ENCODE measurements at regions not wholly inside any gene's neighbourhood (a gene's known extent, or its start where the extent isn't known, plus 50 kb on each side); places are given as distances from the start of the nearest gene placed in this dataset.
A peak's percentile ranks its signal among the peaks of the same experiment; 100 is the strongest.

DNA sequence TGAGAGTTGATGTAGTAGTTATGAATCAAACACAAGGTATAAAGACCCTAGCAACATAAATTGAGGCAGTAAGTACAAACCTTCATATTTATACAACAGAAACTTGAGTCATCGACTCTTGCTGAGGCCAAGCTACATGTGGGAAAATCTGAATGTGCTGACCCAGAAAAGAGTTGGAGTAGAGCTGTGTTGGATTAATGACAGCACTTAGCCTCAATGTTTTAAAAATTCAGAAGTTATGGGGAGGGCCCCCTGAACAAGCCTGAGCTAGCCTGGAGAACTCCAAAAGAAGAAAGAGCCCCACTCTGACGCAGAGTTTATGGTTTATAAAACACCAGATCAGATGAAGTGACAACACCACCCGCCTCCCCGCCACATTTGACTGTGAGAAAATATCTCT lies 100.0 kb downstream of the DUSP6 start:
- ATAC-seq (ENCODE audit: low FRiP score in 2 of 2): no peak

DNA sequence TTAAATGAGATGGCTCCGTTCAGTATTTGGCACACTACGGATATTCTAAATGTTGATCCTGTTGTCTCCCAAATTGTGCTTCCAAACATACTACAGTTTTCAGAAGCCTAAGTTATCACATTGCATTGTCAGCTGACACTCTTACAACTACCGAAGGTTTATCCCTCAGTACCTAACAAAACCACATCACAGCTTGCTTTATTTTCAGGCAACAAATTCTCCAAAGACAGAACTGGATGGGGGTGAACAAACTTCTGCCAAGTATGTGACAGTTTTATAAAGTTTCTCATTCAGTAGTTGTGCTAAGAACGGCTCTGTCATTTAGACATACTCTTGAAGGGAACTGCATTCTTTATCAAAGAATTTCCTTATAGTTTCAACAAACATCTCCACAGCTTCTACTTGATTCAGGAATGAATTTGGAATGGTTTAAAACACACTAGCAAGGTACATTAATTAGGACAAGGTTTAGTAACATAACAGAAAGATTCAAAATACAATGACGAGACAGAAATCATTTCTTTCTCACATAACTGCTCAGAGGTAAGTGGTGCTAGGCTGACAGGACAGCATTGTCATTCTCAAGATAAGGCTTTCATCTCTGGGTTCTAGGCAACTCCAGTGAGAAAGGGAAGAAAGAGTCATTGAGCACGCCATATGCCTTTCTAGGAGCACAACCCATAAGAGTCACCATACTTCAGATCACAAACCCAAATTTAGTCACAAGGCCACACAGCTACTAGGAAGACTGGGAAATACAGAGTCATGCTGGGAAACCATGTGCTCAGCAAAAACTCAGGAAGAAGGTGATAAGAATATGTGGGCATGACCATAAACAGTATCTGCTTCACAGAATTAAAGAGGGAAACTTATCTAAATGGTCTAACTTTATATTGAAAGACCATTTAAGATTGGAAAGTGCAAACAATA lies 100.7 kb downstream of the DUSP6 start:
- ATAC-seq (ENCODE audit: low FRiP score in 2 of 2): no peak
- H3K27ac ChIP-seq: peak overlapping the region in 1 of 4 donors; percentile 5

More for the DNA sequence above, 100.0 kb downstream of the DUSP6 start:
- H3K9me3 ChIP-seq: no peaks in the 10 kb centered on the region
- H3K27ac ChIP-seq: no peak overlapping the region
- no peak for DNase-seq
- TF ChIP-seq POLR2A (IDR thresholded peaks at IDR 0.05) (no peak), EP300 (IDR thresholded peaks at IDR 0.05) (no peak), POLR2AphosphoS5 (IDR thresholded peaks at IDR 0.05) (no peak)
- TF ChIP-seq, protein P1, sequence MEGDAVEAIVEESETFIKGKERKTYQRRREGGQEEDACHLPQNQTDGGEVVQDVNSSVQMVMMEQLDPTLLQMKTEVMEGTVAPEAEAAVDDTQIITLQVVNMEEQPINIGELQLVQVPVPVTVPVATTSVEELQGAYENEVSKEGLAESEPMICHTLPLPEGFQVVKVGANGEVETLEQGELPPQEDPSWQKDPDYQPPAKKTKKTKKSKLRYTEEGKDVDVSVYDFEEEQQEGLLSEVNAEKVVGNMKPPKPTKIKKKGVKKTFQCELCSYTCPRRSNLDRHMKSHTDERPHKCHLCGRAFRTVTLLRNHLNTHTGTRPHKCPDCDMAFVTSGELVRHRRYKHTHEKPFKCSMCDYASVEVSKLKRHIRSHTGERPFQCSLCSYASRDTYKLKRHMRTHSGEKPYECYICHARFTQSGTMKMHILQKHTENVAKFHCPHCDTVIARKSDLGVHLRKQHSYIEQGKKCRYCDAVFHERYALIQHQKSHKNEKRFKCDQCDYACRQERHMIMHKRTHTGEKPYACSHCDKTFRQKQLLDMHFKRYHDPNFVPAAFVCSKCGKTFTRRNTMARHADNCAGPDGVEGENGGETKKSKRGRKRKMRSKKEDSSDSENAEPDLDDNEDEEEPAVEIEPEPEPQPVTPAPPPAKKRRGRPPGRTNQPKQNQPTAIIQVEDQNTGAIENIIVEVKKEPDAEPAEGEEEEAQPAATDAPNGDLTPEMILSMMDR (IDR thresholded peaks at IDR 0.05): no peak
- WGBS, 2 donors: 84 to 94% methylated on average over 4 of the region's 4 CpGs
- peaks cover 5 to 17% (median 9%) of the 10 kb centered on the region in 4 donors for H3K4me1 ChIP-seq
- H3K36me3 ChIP-seq: no peaks in the 10 kb centered on the region
- H3K4me3 ChIP-seq: no peak overlapping the region
- no peaks in the 10 kb centered on the region for H3K27me3 ChIP-seq

DNA sequence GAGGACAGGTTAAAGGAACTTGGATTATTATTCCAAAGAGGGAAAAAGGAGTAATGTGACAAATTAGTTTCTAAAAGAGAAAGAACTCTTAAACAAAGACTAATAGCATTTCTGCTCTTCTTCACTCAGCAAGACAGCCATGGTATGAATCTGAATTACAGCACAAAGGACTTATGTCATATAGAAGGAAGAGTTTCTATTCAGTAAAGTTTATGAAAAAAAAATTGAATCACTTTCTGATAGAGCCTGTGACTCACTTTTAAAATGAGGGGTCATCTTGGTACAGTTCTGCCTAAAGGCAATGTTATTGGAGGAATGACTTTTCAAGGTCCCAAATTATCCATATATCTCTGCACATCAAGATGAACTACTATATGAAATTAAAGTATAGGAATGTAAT lies 101.7 kb downstream of the DUSP6 start:
- H3K27ac ChIP-seq: no peak overlapping the region
- no peaks in the 10 kb centered on the region for H3K27me3 ChIP-seq
- H3K4me3 ChIP-seq: no peak overlapping the region
- no peaks in the 10 kb centered on the region for H3K9me3 ChIP-seq
- H3K4me1 ChIP-seq: peaks cover 5 to 17% (median 9%) of the 10 kb centered on the region in 4 donors
- TF ChIP-seq EP300 (IDR thresholded peaks at IDR 0.05) (no peak), POLR2A (IDR thresholded peaks at IDR 0.05) (no peak), POLR2AphosphoS5 (IDR thresholded peaks at IDR 0.05) (no peak)
- TF ChIP-seq, protein P1 (IDR thresholded peaks at IDR 0.05): no peak
- no peak for ATAC-seq (ENCODE audit: low FRiP score in 2 of 2)
- DNase-seq: no peak
- H3K36me3 ChIP-seq: no peaks in the 10 kb centered on the region

More for the DNA sequence above, 100.7 kb downstream of the DUSP6 start:
- DNase-seq: no peak
- peaks cover 5 to 17% (median 9%) of the 10 kb centered on the region in 4 donors for H3K4me1 ChIP-seq
- no peaks in the 10 kb centered on the region for H3K9me3 ChIP-seq
- no peaks in the 10 kb centered on the region for H3K36me3 ChIP-seq
- H3K27me3 ChIP-seq: no peaks in the 10 kb centered on the region
- TF ChIP-seq POLR2A (IDR thresholded peaks at IDR 0.05) (no peak), POLR2AphosphoS5 (IDR thresholded peaks at IDR 0.05) (no peak), EP300 (IDR thresholded peaks at IDR 0.05) (no peak)
- TF ChIP-seq, protein P1 (IDR thresholded peaks at IDR 0.05): no peak
- 56 to 61% methylated on average over 6 of the region's 6 CpGs for WGBS, 2 donors
- H3K4me3 ChIP-seq: no peak overlapping the region

DNA sequence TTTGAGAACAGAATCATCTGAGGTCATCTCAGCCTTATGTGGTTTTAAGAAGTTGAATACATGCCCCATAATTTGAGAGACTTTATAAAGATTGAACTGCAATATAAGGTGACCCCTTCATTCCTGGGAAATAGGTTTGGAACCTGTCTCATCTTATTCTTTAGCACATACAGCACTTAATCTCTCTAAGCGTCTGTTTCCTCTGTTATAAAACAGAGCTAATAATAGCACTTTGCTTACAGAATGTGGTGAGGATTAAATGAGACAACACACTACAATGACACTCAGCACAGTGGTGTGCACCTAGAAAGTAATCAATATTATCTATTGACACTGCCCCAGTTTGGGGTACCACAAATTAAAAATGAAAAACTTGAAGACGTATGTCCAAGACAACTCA lies 102.1 kb downstream of the DUSP6 start:
- Histone ChIP-seq H3K27ac (no peak overlapping the region), H3K36me3 (no peaks in the 10 kb centered on the region), H3K4me3 (no peak overlapping the region), H3K9me3 (no peaks in the 10 kb centered on the region), H3K27me3 (no peaks in the 10 kb centered on the region), H3K4me1 (peaks cover 7 to 20% (median 12%) of the 10 kb centered on the region in 4 donors)
- TF ChIP-seq POLR2AphosphoS5 (IDR thresholded peaks at IDR 0.05): no peak
- TF ChIP-seq, protein P1 (IDR thresholded peaks at IDR 0.05): no peak
- TF ChIP-seq POLR2A (IDR thresholded peaks at IDR 0.05): no peak
- no peak for TF ChIP-seq EP300 (IDR thresholded peaks at IDR 0.05)
- DNase-seq (no peak), ATAC-seq (ENCODE audit: low FRiP score in 2 of 2) (no peak)
- 41 to 61% methylated on average over 2 of the region's 2 CpGs for WGBS, 2 donors
